HG02938 (cell line): ENCODE measurements at regions not wholly inside any gene's neighbourhood (a gene's known extent, or its start where the extent isn't known, plus 50 kb on each side); places are given as distances from the start of the nearest gene placed in this dataset.
"Not testable (repeated sequence)": the region's sequence is repeated elsewhere in the genome, so short reads cannot be mapped to it uniquely, and the experiment has no call there.

Experiments used
- ATAC-seq: cut with Tn5 transposase; IDR thresholded peaks from one replicate; pipeline ENCODE4 v1.9.1; 2021; ENCODE audit warnings: mild to moderate bottlenecking, moderate library complexity; ENCODE audit not compliant: unreplicated experiment

- ATAC-seq = no peak
Observed at GRCh38 chr6:156242206-156242605, 535.0 kb upstream of the ARID1B start.

DNA sequence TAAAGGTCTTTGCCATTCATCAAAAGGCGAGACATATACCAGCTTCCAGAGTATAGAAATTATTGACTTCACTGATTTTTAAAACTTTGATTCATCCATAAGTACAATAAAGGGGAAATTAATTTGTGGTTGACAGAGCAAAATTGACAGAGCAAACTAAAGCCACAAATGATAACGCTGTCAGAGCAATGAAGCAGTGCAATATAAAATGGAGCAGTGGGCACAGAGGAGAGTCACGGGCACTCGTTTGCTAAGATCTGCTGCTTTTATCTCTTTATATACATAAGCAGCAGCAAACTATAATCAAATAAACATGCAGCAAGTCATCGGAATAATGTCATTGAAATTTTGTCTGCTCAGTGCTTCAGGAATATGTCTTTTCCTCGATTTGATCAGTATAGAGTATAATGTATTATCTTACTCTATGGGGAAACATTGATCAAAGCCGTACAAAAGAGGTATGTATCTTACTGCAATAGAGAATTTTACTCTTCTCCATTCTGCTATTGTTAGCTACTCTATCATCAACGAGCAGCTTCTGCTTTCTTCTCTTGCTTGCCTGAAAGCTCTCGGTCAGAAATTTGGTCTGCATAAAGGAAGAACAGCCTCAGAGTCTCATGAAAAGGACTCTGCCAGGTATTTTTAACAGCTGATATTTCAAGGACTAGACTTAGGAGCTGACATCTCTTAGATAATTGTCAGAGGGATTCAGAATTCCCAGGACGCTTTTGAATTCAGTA is 546.0 kb upstream of the ARID1B start:
- ATAC-seq = no peak

- ATAC-seq = no peak
Observed at GRCh38 chr6:156219973-156220372, 557.2 kb upstream of the ARID1B start.

- ATAC-seq = no peak
Observed at GRCh38 chr6:156205678-156206077, 571.5 kb upstream of the ARID1B start.

DNA sequence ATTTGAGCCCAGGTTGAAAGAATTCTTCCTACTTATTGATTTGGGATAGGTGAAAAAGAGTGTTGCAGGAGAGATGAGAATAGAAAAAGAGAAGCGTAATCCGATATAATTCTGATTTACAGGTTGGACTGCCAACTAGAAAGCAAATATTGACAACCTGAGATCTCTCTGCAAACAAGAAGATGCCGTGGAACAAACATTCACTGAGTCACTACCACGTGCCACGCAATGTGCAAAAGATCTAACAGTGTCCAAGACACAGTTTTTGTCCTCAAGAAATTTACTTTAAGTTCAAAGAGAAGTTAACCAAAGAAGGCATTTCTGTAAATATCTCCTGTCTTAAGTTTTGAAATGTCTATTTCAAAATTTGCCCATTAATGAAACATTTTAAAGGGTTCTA is 578.0 kb upstream of the ARID1B start:
- no peak for ATAC-seq

DNA sequence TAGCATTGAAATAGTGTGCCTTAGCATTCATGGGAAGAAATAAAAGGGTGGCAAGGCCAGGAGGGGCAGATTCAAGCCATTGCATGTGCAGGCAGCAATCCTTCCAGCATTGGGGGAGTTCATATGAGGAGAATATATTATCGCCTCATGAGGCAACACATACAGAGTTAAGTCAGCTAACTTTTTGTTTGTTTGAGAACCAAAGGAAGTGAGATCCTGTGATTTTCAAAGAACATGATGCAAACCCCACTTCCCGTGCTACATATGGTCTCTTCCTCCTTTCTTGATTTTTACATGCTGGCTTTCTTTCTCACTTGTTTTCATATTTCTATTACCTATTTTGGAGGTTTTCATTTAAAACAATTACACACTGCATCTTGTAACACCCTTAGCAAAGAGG is 579.7 kb upstream of the ARID1B start:
- no peak for ATAC-seq

- no peak for ATAC-seq
Observed at GRCh38 chr6:156194981-156195380, 582.2 kb upstream of the ARID1B start.

DNA sequence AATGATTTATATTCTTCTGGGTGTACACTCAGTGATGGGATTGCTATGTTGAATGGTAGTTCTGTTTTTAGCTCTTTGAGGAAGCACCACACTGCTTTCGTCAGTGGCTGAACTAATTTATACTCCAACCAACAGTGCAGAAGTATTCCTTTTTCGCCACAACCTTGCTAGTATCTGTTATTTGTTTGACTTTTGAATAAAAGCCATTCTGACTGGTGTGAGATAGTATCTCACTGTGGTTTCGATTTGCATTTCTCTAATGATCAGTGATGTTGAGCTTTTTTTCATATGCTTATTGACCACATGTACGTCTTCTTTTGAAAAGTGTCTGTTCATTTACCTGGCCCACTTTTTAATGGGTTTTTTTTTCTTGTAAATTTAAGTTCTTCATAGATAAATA is 583.8 kb upstream of the ARID1B start:
- no peak for ATAC-seq

DNA sequence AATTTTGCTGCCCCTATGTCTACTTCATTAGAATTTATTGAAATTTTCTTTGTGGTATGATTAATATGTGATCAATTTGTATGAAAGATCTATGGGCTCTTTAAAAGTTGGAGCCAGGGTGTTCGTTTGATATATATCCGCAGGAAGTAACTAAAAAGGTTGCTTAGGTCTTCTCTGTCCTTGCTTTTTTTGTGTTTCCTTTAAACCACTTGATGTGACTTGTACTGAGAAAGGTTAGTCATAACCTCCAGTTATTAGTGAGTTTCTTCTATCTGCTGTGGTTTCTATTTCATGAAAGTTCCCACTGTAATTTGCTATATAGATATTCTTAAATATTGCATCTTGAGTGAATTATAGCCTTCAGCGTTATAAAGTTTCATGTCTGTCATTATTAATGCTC is 585.3 kb upstream of the ARID1B start:
- peak; percentile 80 for ATAC-seq

GRCh38 chr6:156191390-156191789 is 585.8 kb upstream of the ARID1B start:
- not testable (repeated sequence) for ATAC-seq

DNA sequence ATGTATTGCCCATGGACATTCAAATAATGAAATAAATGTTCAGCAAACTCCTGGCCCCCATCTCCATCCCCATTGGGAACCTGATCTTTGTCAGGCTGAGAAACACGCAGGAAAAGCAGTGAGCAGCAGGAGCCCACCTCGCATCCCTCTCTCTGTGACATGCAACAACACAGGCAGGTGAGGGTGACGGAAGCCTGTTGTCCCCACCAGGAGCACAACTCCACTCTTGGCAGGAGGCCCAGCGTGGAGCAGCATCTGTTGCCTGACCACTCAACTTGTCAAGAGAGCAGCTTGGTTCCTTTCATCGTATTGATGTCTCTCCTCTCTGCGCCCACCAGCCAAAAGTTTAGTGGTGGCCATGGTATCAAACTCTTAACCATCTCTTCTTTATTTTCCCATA is 586.9 kb upstream of the ARID1B start:
- ATAC-seq = no peak

- no peak for ATAC-seq
Observed at GRCh38 chr6:156189714-156190113, 587.5 kb upstream of the ARID1B start.

DNA sequence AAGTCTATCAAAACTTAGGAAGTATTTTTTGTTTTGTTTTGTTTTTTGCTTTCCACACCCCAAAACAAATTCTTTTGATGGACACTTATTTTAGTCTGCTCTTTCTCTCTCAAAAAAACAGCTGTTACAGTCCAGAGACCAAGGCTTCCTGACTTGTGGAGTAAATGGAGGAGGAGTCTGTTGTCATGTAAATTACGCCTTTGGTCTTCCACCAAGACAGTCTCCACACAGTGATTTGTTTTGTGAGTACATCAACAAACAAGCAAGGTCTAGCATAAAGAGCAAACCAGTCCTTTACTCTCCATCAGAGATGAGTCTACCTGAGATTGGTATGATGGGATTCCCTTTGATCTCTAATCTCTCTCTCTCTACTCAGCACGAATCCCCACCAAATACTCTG is 588.0 kb upstream of the ARID1B start:
- ATAC-seq = no peak

- no peak for ATAC-seq
Observed at GRCh38 chr6:156185113-156185512, 592.1 kb upstream of the ARID1B start.

DNA sequence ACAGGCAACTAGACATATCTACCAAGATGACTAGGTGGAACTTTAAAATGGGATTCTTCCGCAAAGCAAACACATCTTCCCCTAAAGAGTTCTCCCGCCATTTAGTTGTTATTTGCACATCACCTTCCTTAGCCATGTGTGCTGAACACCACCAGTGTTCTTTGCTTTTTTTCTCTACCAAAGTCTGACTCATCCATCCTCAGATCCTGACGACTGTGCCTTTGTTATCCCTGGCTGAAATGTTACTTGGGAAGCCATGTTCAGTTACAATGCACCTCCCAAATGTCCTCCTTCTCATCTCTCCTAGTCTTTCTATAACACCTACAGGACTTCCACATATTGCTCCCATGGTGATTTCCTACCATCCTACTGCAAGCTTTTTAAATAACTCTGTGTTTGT is 593.5 kb upstream of the ARID1B start:
- ATAC-seq = no peak

- no peak for ATAC-seq
Observed at GRCh38 chr6:156182356-156182755, 594.8 kb upstream of the ARID1B start.

DNA sequence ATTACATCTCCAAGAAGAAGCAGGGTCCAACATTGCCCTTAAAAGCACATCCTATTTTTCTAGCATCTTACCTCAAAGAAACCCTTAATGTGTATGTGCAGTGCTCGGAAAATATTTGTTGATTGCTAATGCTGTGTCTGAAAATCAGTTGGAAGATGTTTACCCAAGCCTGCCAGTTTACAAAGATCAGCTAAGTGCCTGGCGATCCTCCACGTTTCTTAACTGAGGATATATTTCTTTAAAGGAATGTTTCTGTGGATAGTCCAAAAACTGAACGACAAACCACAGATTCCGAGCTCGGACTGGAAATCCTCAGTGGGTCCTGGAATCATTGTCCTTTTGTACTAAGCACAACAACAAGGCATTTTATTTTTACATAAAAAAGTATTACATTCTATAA is 595.7 kb upstream of the ARID1B start:
- no peak for ATAC-seq

DNA sequence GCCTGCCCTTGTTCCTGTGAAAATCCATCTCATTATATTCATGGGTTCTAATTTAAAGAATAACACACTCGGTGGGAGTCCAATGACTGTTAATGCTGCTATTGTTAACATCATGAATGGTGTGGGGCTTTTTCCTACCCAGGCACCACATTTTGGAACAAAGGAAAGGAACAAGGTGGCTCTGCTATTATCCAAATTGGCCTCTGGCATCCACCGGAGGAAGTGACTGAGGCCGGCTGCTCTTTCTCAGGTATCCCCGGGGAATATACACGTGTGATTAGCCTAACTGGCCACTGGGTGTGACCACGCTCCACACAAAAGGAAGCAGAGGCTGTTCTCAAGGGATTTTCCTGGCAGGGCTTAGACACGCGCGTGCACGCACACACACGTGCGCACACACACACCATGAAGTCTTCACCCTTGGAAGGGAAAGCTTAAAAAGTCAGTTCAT is 601.2 kb upstream of the ARID1B start:
- no peak for ATAC-seq

DNA sequence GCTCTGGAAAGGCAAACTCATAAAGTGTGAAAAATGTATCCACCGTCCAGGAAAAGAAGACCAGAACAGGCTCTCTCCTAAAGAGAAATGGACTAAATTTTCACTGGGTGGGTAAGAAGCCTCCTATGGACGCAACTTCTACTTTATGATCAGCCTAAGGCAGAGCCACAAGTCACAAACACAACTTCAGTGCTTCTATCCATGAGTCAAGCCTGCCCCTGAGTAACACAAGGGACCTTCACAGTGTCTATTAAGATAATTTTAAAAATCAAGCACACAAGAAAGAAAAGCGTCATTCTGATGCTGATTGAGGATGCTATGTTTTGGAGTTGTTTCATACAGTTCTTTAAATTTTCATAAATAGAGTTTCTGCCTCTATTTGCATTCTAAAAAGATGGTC is 601.7 kb upstream of the ARID1B start:
- no peak for ATAC-seq

DNA sequence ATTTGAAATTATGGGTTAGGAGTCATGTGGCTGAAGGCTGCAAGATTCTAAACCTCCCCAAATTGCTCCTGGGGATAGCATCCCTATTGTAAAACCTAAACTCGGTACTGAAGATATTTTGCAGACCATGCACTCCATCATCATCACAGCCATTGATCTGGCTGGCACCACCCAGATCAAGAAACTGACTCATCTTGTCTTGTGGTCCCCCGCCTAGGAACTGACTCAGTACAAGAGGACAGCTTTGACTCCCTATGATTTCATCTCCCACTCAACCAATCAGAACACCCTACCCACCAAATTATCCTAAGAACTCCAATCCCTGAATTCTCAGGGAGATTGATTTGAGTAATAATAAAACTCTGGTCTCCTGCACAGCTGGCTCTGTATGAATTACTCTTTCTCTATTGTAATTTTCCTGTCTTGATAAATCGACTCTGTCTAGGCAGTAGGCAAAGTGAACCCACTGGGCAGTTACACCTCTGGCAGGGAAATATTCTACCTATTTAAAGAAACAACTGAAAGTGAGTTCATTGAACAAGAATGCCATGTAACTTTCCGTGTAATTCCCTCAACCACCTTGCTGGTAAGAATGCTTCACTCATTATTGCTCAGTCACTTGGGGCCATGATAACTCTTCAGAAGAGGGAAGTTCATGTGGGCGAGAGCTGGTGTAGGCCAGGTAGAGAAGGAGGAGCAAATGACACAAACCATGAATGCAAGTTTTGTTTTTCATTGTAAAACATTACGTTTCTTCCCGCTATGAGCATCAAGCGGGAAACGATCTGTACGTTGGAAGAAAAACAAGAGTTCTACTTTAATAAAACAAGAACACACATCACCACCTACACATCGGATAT is 602.9 kb upstream of the ARID1B start:
- ATAC-seq = no peak

DNA sequence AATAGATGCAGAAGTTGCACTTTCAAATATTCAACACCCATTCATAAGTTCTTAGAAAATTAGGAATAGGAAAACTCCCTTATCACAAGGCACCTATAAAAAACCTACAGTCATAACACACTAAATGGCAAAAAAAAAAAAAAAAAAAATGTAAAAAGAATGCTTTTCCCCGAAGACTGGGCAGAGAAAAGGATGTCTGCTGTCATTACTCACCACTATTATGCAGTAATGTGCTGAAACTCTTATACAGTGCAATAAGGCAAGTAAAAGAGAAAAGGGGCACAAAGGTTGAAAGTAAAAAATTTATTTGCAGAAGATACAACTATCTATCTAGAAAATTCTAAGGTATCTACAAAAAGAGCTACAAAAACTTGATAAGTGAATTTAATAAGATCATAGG is 607.8 kb upstream of the ARID1B start:
- ATAC-seq = no peak

DNA sequence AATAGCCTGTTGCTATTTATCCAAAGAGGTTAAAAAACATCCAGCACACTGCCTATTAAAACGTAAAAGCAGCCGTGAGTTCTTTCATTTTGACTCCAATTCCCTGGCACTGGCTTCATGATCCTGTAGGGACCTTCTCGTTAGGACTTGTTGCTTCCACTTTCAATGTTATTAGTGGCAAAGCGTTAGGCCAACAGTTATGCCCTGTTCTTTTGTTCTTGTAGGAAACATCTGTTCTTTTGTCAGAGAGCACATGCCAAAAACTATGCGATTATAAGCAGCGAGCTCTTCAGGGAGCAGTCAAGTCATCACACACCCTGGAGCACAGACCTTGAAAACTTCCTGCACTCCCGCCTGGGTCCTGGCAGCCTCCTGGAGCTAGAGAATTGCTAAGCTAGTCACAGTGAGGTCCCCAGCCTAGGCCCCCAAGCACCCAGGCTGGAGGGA is 609.5 kb upstream of the ARID1B start:
- ATAC-seq = no peak
